ENCODE measurements at regions not wholly inside any gene's neighbourhood (a gene's known extent, or its start where the extent isn't known, plus 50 kb on each side); places are given as distances from the start of the nearest gene placed in this dataset.
A peak's percentile ranks its signal among the peaks of the same experiment; 100 is the strongest.

GRCh38 chr6:4388675-4389074 is 253.3 kb upstream of the ECI2 start:
- TF ChIP-seq EP300 (IDR thresholded peaks at IDR 0.05; ENCODE audit: borderline replicate concordance) (peak; percentile 95), YY1 (IDR thresholded peaks at IDR 0.05; ENCODE audit: low read depth) (no peak), TCF12 (IDR thresholded peaks at IDR 0.05; ENCODE audit: low read depth) (peak; percentile 93), ZBTB7A (IDR thresholded peaks at IDR 0.05; ENCODE audit: low read depth) (peak; percentile 71), MAX (IDR thresholded peaks at IDR 0.05) (peak; percentile 83), TAF1 (IDR thresholded peaks at IDR 0.05; ENCODE audit: low read depth) (no peak), CEBPB (IDR thresholded peaks at IDR 0.05) (peak; percentile 85), RAD21 (IDR thresholded peaks at IDR 0.05; ENCODE audit: low read depth) (peak; percentile 30; the same call in 1 of the 2 replicates), FOXM1 (IDR thresholded peaks at IDR 0.05; ENCODE audit: borderline replicate concordance, low read depth) (peak; percentile 84), USF1 (IDR thresholded peaks at IDR 0.05) (peak; percentile 23; the same call in 1 of the 2 replicates), EGR1 (IDR thresholded peaks at IDR 0.05) (no peak), TEAD4 (IDR thresholded peaks at IDR 0.05) (peak; percentile 92), CREB1 (IDR thresholded peaks at IDR 0.05; ENCODE audit: low read depth) (no peak), REST (IDR thresholded peaks at IDR 0.05; ENCODE audit: low read depth) (no peak), NFIC (IDR thresholded peaks at IDR 0.05) (peak; percentile 77)

GRCh38 chr6:4384656-4385055 is 249.3 kb upstream of the ECI2 start:
- no peak for TF ChIP-seq TEAD4 (IDR thresholded peaks at IDR 0.05)
- TF ChIP-seq CEBPB (IDR thresholded peaks at IDR 0.05): no peak
- no peak for TF ChIP-seq NFIC (IDR thresholded peaks at IDR 0.05)
- TF ChIP-seq TAF1 (IDR thresholded peaks at IDR 0.05; ENCODE audit: low read depth): no peak
- no peak for TF ChIP-seq YY1 (IDR thresholded peaks at IDR 0.05; ENCODE audit: low read depth)

- TF ChIP-seq TEAD4 (IDR thresholded peaks at IDR 0.05): no peak
- TF ChIP-seq CEBPB (IDR thresholded peaks at IDR 0.05): no peak
Measured at GRCh38 chr6:4383910-4384638, 248.7 kb upstream of the ECI2 start.

GRCh38 chr6:4382362-4382853 is 247.0 kb upstream of the ECI2 start:
- TF ChIP-seq YY1 (IDR thresholded peaks at IDR 0.05; ENCODE audit: low read depth) (no peak), USF1 (IDR thresholded peaks at IDR 0.05) (no peak)

GRCh38 chr6:4381381-4381780 is 246.0 kb upstream of the ECI2 start:
- TF ChIP-seq TEAD4 (IDR thresholded peaks at IDR 0.05) (no peak), YY1 (IDR thresholded peaks at IDR 0.05; ENCODE audit: low read depth) (no peak), REST (IDR thresholded peaks at IDR 0.05; ENCODE audit: low read depth) (no peak), MAX (IDR thresholded peaks at IDR 0.05) (no peak), ZBTB7A (IDR thresholded peaks at IDR 0.05; ENCODE audit: low read depth) (no peak), TCF12 (IDR thresholded peaks at IDR 0.05; ENCODE audit: low read depth) (no peak), FOXM1 (IDR thresholded peaks at IDR 0.05; ENCODE audit: borderline replicate concordance, low read depth) (no peak), CREB1 (IDR thresholded peaks at IDR 0.05; ENCODE audit: low read depth) (no peak), CEBPB (IDR thresholded peaks at IDR 0.05) (no peak), NFIC (IDR thresholded peaks at IDR 0.05) (no peak)

GRCh38 chr6:4380881-4381281 is 245.5 kb upstream of the ECI2 start:
- TF ChIP-seq REST (IDR thresholded peaks at IDR 0.05; ENCODE audit: low read depth): no peak
- no peak for TF ChIP-seq USF1 (IDR thresholded peaks at IDR 0.05)
- TF ChIP-seq EGR1 (IDR thresholded peaks at IDR 0.05): no peak
- TF ChIP-seq TCF12 (IDR thresholded peaks at IDR 0.05; ENCODE audit: low read depth): no peak
